ENCODE measurements at regions not wholly inside any gene's neighbourhood (a gene's known extent, or its start where the extent isn't known, plus 50 kb on each side); places are given as distances from the start of the nearest gene placed in this dataset.

DNA sequence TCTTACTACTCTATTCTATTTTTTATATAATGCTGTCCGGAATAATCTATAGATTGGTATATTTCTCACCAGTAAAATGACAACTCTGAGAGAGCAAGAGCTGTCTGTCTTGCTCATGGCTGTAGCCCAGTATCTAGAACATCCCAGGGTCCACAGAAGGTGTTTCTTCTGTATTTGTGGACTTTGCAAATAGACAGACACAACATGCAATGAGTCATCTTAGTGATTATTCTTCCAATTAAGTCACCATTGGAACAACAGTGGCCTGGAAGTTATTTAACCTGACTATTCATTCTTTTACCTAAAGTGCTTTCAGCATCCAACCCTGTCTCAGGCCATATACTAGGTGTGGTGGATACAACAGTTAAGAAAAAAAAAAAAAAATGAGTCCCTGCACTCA, 179.5 kb downstream of the PPARGC1A start:
- Histone ChIP-seq H3K27me3 (ENCODE audit: control insufficient read depth, insufficient read depth, low read length) (no peaks in the 10 kb centered on the region), H3K4me1 (ENCODE audit: control insufficient read depth, insufficient read depth, low read length) (no peaks in the 10 kb centered on the region), H3K4me3 (ENCODE audit: low read depth, low read length) (no peak overlapping the region), H3K36me3 (ENCODE audit: control insufficient read depth, insufficient read depth, low read length) (no peaks in the 10 kb centered on the region), H3K9ac (ENCODE audit: low read depth, low read length) (no peak overlapping the region), H3K27ac (ENCODE audit: low read depth, low read length) (no peak overlapping the region), H3K9me3 (ENCODE audit: control insufficient read depth, insufficient read depth, low read length) (no peaks in the 10 kb centered on the region)

DNA sequence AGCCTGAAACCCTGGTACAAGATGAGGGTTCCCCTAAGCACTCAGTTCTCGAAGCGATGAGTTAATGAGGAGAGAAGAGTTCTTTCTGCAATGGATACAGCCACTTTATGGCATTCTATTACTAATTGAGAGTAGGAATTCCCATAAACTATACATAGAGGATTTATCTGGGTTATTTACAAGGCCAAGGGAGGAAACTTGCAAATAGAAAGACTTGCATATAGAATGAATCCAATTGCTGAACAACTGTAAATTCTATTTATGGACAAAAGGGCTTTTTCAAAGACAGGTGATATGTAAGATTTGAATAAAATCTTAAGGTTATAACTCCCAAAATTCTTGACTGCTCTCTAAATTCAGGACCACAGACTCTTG, 182.2 kb downstream of the PPARGC1A start:
- Histone ChIP-seq H3K27me3 (ENCODE audit: control insufficient read depth, insufficient read depth, low read length) (no peaks in the 10 kb centered on the region), H3K36me3 (ENCODE audit: control insufficient read depth, insufficient read depth, low read length) (no peaks in the 10 kb centered on the region), H3K9me3 (ENCODE audit: control insufficient read depth, insufficient read depth, low read length) (no peaks in the 10 kb centered on the region), H3K27ac (ENCODE audit: low read depth, low read length) (no peak overlapping the region), H3K4me3 (ENCODE audit: low read depth, low read length) (no peak overlapping the region), H3K4me1 (ENCODE audit: control insufficient read depth, insufficient read depth, low read length) (no peaks in the 10 kb centered on the region), H3K9ac (ENCODE audit: low read depth, low read length) (no peak overlapping the region)

DNA sequence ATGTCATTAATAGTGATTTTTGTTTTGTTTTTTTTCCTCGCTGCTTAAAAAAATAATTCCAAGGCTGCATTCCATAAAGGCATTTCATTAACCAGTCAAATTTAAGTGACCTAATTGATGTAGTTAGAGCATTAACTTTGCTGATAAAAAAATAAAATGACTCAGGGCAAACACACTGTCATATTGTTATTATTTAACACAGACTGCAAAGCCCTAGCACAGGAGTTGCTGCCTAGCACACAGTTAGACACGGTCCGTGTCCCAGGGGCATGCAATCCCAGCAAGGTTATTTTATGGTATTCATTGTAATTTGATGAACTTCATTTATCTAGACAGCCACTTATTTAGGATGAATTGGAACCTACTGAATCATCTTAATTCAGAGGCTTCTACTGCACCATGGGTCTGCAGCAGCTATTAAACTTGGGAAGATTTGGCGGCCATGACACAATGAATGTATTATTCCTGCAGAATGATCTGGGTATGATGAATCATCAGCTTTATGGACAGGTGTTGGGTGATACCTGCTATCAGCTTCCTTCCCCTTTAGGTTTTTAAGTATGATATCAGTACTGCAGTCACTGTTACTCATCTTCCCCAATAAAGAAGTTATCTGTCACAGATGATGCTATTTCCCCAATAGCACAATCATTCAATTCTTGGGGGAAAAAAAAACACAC, 182.7 kb downstream of the PPARGC1A start:
- H3K9me3 ChIP-seq (ENCODE audit: control insufficient read depth, insufficient read depth, low read length): no peaks in the 10 kb centered on the region
- H3K4me1 ChIP-seq (ENCODE audit: control insufficient read depth, insufficient read depth, low read length): no peaks in the 10 kb centered on the region

DNA sequence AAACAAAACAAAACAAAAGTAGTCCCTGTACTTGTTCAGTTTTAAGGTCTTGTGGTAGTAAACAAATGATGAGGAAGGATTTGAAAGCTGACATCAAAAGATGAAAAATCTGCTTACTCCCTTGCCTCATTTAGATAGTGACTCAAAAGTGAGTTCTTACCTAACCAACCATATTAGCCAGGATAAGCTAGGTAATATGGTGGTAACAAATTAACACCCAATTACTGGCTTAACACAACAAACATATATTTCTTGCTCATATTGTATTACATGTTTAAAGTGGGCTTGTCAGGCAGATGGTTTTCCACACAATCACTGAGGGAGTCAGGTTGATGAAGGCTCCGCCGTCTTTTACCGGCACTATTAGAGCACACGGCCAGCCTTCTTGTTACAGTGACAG, 189.7 kb downstream of the PPARGC1A start:
- Histone ChIP-seq H3K9ac (ENCODE audit: low read depth, low read length) (no peak overlapping the region), H3K4me1 (ENCODE audit: control insufficient read depth, insufficient read depth, low read length) (no peaks in the 10 kb centered on the region)

More for the DNA sequence above, 182.7 kb downstream of the PPARGC1A start:
- no peak overlapping the region for H3K9ac ChIP-seq (ENCODE audit: low read depth, low read length)
- no peak overlapping the region for H3K27ac ChIP-seq (ENCODE audit: low read depth, low read length)
- no peaks in the 10 kb centered on the region for H3K27me3 ChIP-seq (ENCODE audit: control insufficient read depth, insufficient read depth, low read length)
- H3K4me3 ChIP-seq (ENCODE audit: low read depth, low read length): no peak overlapping the region
- no peaks in the 10 kb centered on the region for H3K36me3 ChIP-seq (ENCODE audit: control insufficient read depth, insufficient read depth, low read length)

DNA sequence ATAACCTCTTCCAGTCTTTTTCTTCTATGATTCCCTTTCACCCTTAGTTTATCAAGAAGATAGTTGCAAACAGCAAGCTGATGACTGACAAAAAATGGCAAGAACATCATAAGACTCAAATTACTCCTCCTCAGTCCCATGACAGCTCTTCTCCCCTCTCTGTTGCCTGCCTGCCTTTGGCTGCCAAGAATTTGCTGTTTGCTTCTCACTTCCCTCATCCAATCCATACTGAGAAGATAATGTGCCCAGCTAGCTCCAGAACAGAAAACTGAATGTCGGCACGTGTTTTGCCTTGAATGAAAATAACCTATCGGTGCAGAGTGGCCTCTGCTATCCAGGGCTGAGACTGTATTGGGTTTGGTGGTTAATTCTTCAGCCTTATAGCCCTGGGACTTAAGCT, 192.1 kb downstream of the PPARGC1A start:
- H3K4me3 ChIP-seq (ENCODE audit: low read depth, low read length): no peak overlapping the region
- H3K9ac ChIP-seq (ENCODE audit: low read depth, low read length): no peak overlapping the region
- H3K4me1 ChIP-seq (ENCODE audit: control insufficient read depth, insufficient read depth, low read length): no peaks in the 10 kb centered on the region
- no peaks in the 10 kb centered on the region for H3K27me3 ChIP-seq (ENCODE audit: control insufficient read depth, insufficient read depth, low read length)
- no peak overlapping the region for H3K27ac ChIP-seq (ENCODE audit: low read depth, low read length)
- H3K9me3 ChIP-seq (ENCODE audit: control insufficient read depth, insufficient read depth, low read length): no peaks in the 10 kb centered on the region
- no peaks in the 10 kb centered on the region for H3K36me3 ChIP-seq (ENCODE audit: control insufficient read depth, insufficient read depth, low read length)

More for the DNA sequence above, 189.7 kb downstream of the PPARGC1A start:
- H3K27ac ChIP-seq (ENCODE audit: low read depth, low read length): no peak overlapping the region
- no peaks in the 10 kb centered on the region for H3K27me3 ChIP-seq (ENCODE audit: control insufficient read depth, insufficient read depth, low read length)
- no peaks in the 10 kb centered on the region for H3K9me3 ChIP-seq (ENCODE audit: control insufficient read depth, insufficient read depth, low read length)
- no peaks in the 10 kb centered on the region for H3K36me3 ChIP-seq (ENCODE audit: control insufficient read depth, insufficient read depth, low read length)
- H3K4me3 ChIP-seq (ENCODE audit: low read depth, low read length): no peak overlapping the region

DNA sequence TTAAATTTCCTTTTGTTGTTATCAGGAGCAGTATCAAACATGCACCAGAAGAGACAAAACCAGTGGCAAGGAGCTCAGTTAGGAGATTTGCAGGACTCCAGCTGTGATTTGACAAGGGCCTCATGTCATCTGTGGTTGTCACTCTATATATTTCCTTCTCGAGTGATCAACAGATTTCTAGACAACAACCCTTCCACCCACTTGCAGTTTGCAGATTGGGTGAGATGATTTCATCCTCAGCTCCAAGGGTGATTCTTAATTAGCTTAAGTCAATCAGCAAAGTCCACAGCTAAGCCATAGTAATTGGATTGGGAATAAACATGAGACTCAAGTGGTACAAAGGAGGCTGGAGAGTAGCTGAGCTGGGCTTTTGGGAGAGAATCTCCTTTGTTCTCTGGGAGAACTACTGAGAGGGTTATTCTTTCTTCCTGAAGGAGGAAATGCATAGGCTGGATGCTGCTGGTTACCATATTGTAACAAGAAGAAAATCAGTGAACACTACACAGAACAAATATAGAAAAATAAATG, 192.8 kb downstream of the PPARGC1A start:
- Histone ChIP-seq H3K27ac (ENCODE audit: low read depth, low read length) (no peak overlapping the region), H3K4me1 (ENCODE audit: control insufficient read depth, insufficient read depth, low read length) (no peaks in the 10 kb centered on the region), H3K4me3 (ENCODE audit: low read depth, low read length) (no peak overlapping the region), H3K27me3 (ENCODE audit: control insufficient read depth, insufficient read depth, low read length) (no peaks in the 10 kb centered on the region), H3K36me3 (ENCODE audit: control insufficient read depth, insufficient read depth, low read length) (no peaks in the 10 kb centered on the region), H3K9ac (ENCODE audit: low read depth, low read length) (no peak overlapping the region), H3K9me3 (ENCODE audit: control insufficient read depth, insufficient read depth, low read length) (no peaks in the 10 kb centered on the region)

DNA sequence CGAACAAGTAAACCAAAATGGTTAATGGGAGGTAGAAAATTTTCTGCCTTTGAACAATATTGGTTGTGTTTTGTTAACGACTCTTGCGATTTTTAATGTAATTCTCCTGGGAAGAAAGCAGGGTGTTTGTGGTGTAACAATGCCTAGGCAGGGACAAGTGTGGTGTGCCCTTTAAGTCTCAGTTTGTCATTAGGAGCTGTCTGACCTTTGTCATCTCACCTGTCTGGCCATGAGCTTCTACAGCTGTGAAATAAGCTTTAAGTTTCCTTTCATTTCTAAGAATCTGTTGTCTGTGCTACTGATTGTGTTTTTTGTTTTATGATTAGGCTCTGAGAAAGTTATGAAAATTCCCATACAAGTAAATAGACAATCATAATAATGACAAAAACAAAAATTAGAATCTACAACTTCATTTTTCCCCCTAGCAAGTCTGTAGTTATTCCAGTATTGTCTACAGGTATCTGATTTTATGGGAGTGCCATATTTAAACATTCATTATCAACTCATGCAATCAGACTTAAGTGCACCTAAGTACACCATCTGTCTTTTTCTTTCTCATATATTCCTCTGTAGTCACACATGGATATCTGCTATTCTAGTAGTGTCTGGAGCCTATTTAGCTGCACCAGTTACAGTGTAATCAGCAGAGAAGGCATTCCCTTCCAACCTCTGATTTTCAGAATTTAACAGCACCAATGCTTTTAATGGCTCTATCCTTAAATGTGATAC, 203.5 kb downstream of the PPARGC1A start:
- no peak overlapping the region for H3K4me3 ChIP-seq (ENCODE audit: low read depth, low read length)
- H3K27me3 ChIP-seq (ENCODE audit: control insufficient read depth, insufficient read depth, low read length): no peaks in the 10 kb centered on the region
- no peak overlapping the region for H3K9ac ChIP-seq (ENCODE audit: low read depth, low read length)
- H3K36me3 ChIP-seq (ENCODE audit: control insufficient read depth, insufficient read depth, low read length): no peaks in the 10 kb centered on the region
- no peak overlapping the region for H3K27ac ChIP-seq (ENCODE audit: low read depth, low read length)
- peaks cover 28% of the 10 kb centered on the region for H3K9me3 ChIP-seq (ENCODE audit: control insufficient read depth, insufficient read depth, low read length)
- peaks cover 5% of the 10 kb centered on the region for H3K4me1 ChIP-seq (ENCODE audit: control insufficient read depth, insufficient read depth, low read length)

DNA sequence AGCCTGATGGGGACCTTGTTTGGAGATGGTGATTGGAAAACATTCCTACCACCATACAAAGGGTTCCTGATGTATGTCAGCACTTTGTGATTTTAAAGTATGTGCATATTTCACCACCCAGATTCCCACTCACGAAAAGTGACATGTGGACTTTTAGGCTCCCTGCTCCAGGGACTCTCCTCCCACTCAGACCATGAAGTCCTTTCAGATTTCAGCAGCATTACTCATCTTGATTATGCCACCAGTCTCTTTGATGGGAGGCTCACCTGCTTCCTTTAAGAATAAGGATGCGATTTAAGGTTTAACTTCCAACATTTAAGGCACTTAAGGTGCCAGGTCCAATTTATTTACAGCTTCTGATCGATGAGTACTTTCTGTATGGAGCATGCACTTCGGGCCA, 204.4 kb downstream of the PPARGC1A start:
- H3K4me1 ChIP-seq (ENCODE audit: control insufficient read depth, insufficient read depth, low read length): peaks cover 5% of the 10 kb centered on the region
- H3K36me3 ChIP-seq (ENCODE audit: control insufficient read depth, insufficient read depth, low read length): no peaks in the 10 kb centered on the region
- no peak overlapping the region for H3K27ac ChIP-seq (ENCODE audit: low read depth, low read length)
- H3K27me3 ChIP-seq (ENCODE audit: control insufficient read depth, insufficient read depth, low read length): no peaks in the 10 kb centered on the region
- no peak overlapping the region for H3K9ac ChIP-seq (ENCODE audit: low read depth, low read length)
- peaks cover 25% of the 10 kb centered on the region for H3K9me3 ChIP-seq (ENCODE audit: control insufficient read depth, insufficient read depth, low read length)
- no peak overlapping the region for H3K4me3 ChIP-seq (ENCODE audit: low read depth, low read length)

DNA sequence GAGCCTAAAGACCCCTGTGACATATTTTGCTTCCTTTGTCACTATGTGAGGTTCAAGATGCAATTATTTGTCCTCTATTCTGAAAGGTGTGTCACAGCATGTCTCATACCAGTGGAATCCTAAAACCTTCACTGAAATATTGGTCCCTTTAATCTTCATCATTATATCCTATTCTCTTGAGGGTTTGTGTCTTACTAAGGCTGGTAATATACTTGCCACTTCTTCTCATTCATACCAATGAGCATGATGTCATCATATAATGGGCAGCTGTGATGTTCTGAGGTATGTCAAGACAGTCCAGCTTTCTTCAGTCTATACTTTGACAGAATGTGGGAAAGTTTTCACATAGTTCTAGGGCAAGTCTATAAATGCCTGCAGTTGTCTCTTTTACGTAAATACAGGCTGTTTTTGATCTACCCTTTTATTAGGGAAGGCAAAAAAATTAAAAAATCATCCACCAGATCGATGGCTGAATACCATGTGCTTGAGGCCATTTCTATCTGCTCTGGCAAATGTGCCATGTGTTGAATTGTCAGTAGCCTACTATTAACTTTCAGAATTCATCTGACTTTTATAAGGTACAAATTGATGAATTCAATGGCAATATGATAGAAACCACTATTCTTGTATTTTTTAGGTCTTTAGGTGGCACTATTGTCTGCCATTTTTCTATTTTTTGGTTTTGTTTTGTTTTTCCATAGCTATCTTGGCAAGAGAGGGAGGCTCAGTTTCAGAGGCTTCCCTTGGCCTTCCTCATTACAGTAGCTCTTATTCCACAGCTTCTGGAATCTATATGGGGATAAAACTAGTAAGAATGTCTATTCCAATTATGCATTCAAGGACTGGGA, 209.0 kb downstream of the PPARGC1A start:
- Histone ChIP-seq H3K4me1 (ENCODE audit: control insufficient read depth, insufficient read depth, low read length) (peaks cover 5% of the 10 kb centered on the region), H3K9me3 (ENCODE audit: control insufficient read depth, insufficient read depth, low read length) (0 out of 2 replicates have a peak, but pooled peaks cover 6% of the 10 kb centered on the region), H3K9ac (ENCODE audit: low read depth, low read length) (no peak overlapping the region), H3K27me3 (ENCODE audit: control insufficient read depth, insufficient read depth, low read length) (no peaks in the 10 kb centered on the region), H3K36me3 (ENCODE audit: control insufficient read depth, insufficient read depth, low read length) (no peaks in the 10 kb centered on the region), H3K4me3 (ENCODE audit: low read depth, low read length) (no peak overlapping the region), H3K27ac (ENCODE audit: low read depth, low read length) (no peak overlapping the region)

DNA sequence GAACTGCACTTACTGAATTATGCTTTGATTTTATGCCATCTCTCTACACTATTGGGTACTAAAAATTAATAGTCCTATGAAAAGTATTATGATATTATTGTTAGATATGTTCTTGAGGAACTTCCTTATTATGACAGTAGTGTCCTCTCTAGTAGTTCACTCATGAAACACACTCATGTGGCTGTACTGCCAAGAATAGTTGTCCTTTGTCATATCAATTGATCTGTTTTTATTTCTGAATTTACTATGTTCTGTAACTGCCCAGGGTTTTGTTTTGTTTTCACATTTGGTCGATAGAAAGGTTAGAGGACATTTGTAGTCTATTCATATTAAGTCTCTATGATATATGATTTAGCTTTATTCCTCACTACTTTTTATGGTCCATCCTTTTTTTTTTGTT, 215.2 kb downstream of the PPARGC1A start:
- Histone ChIP-seq H3K27me3 (ENCODE audit: control insufficient read depth, insufficient read depth, low read length) (no peaks in the 10 kb centered on the region), H3K36me3 (ENCODE audit: control insufficient read depth, insufficient read depth, low read length) (no peaks in the 10 kb centered on the region), H3K4me1 (ENCODE audit: control insufficient read depth, insufficient read depth, low read length) (no peaks in the 10 kb centered on the region), H3K9ac (ENCODE audit: low read depth, low read length) (no peak overlapping the region), H3K27ac (ENCODE audit: low read depth, low read length) (no peak overlapping the region), H3K4me3 (ENCODE audit: low read depth, low read length) (no peak overlapping the region), H3K9me3 (ENCODE audit: control insufficient read depth, insufficient read depth, low read length) (0 out of 2 replicates have a peak, but pooled peaks cover 3% of the 10 kb centered on the region)

All from HUES48 (cell line).